Activated T-cell treated with anti-CD3 and anti-CD28 coated beads for 24 hours (primary cell): ENCODE measurements at regions not wholly inside any gene's neighbourhood (a gene's known extent, or its start where the extent isn't known, plus 50 kb on each side); places are given as distances from the start of the nearest gene placed in this dataset.

Source experiments
- DNase-seq: peaks from one replicate; pipeline ENCODE4 v3.0.0-alpha.2; 2020; ENCODE audit warnings: low read depth

- DNase-seq: no peak
Observed at GRCh38 chr2:67974559-67975430, 88.0 kb downstream of the C1D start.

GRCh38 chr2:67977464-67977863 lies 85.3 kb downstream of the C1D start:
- DNase-seq: no peak

GRCh38 chr2:67982956-67983355 lies 79.8 kb downstream of the C1D start:
- DNase-seq: no peak

- no peak for DNase-seq
Observed at GRCh38 chr2:67984600-67984999, 78.2 kb downstream of the C1D start.

- DNase-seq: no peak
Observed at GRCh38 chr2:67985586-67985985, 77.2 kb downstream of the C1D start.

GRCh38 chr2:67986258-67986657 lies 76.5 kb downstream of the C1D start:
- no peak for DNase-seq
